GM12878 (cell line): ENCODE measurements at regions not wholly inside any gene's neighbourhood (a gene's known extent, or its start where the extent isn't known, plus 50 kb on each side); places are given as distances from the start of the nearest gene placed in this dataset.

Source experiments
- CTCF ChIP-seq, 3 experiments: IDR thresholded peaks in 2 of 3; conservative IDR thresholded peaks in 1 of 3; 2 replicates each; pipeline ENCODE4 v1.5.1; 2011; ENCODE audit warnings: low read depth in 3 of 3, low read length in 3 of 3, mild to moderate bottlenecking in 3 of 3, control low read depth in 2 of 3, moderate library complexity in 2 of 3, inconsistent platforms in 1 of 3, mixed read lengths in 1 of 3; ENCODE audit not compliant: control insufficient read depth in 2 of 3, insufficient read depth in 1 of 3; ENCODE audit errors: extremely low read depth in 1 of 3
- POLR2AphosphoS5 ChIP-seq: IDR thresholded peaks from 2 replicates; pipeline ENCODE4 v1.6.1; 2011; ENCODE audit warnings: mild to moderate bottlenecking, low read length, inconsistent platforms
- RAD21 ChIP-seq: IDR thresholded peaks from 2 replicates; pipeline ENCODE4 v1.6.1; 2011; ENCODE audit warnings: mild to moderate bottlenecking, low read depth, low read length, moderate library complexity; ENCODE audit not compliant: insufficient read depth
- ZNF217 ChIP-seq: fragments of 450-650 bp; IDR thresholded peaks from 2 replicates; pipeline ENCODE4 v1.6.1; 2017; ENCODE audit warnings: antibody characterized with exemption, mild to moderate bottlenecking
- TF ChIP-seq, protein P1 (sequence below): fragments of 450-650 bp; IDR thresholded peaks from 2 replicates; pipeline ENCODE4 v1.6.1; 2016; ENCODE audit warnings: mild to moderate bottlenecking
- TF ChIP-seq, protein P2 (sequence below): fragments of 450-650 bp; IDR thresholded peaks from 2 replicates; pipeline ENCODE4 v1.6.1; 2014; ENCODE audit warnings: mild to moderate bottlenecking

DNA sequence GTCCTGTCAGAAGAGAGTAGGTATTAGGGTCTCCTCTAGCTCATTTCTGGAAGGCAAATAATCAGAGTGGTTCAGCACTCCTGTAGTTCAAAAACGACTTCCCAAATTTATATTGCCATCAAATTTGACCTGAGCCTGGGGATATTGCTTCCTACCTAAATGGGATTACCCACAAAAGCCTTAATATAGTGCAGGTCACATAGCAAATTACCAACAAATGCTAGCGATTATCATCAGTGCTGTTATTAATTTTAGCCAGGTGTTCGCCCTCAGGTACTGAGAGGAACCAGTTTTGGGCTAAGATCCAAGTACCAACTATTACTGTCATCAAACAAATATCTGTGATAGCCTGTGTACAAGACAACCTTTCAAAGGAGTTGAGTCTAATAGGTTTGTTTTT is 661.8 kb upstream of the PTBP2 start:
- TF ChIP-seq, protein P1, sequence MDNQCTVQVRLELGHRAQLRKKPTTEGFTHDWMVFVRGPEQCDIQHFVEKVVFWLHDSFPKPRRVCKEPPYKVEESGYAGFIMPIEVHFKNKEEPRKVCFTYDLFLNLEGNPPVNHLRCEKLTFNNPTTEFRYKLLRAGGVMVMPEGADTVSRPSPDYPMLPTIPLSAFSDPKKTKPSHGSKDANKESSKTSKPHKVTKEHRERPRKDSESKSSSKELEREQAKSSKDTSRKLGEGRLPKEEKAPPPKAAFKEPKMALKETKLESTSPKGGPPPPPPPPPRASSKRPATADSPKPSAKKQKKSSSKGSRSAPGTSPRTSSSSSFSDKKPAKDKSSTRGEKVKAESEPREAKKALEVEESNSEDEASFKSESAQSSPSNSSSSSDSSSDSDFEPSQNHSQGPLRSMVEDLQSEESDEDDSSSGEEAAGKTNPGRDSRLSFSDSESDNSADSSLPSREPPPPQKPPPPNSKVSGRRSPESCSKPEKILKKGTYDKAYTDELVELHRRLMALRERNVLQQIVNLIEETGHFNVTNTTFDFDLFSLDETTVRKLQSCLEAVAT, result no peak
- TF ChIP-seq RAD21 (no peak), ZNF217 (no peak), CTCF (IDR thresholded peaks at IDR 0.05 in 2 of 3, conservative IDR thresholded peaks at IDR 0.05 in 1 of 3; ENCODE audit: control insufficient read depth in 2 of 3, extremely low read depth in 1 of 3, insufficient read depth in 1 of 3, low read depth in 3 of 3, low read length in 3 of 3) (no peak), POLR2AphosphoS5 (no peak)
- TF ChIP-seq, protein P2, sequence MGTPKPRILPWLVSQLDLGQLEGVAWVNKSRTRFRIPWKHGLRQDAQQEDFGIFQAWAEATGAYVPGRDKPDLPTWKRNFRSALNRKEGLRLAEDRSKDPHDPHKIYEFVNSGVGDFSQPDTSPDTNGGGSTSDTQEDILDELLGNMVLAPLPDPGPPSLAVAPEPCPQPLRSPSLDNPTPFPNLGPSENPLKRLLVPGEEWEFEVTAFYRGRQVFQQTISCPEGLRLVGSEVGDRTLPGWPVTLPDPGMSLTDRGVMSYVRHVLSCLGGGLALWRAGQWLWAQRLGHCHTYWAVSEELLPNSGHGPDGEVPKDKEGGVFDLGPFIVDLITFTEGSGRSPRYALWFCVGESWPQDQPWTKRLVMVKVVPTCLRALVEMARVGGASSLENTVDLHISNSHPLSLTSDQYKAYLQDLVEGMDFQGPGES, result no peak
